A549 (cell line): ENCODE measurements at regions not wholly inside any gene's neighbourhood (a gene's known extent, or its start where the extent isn't known, plus 50 kb on each side); places are given as distances from the start of the nearest gene placed in this dataset.

Experiments used
- CBX2 ChIP-seq: fragments of 200-600 bp; sonication (generic); IDR thresholded peaks from 2 replicates; pipeline ENCODE4 v1.6.1; 2016; ENCODE audit warnings: low read depth, mild to moderate bottlenecking, borderline replicate concordance
- CEBPB ChIP-seq, 2 experiments: fragments of >200 bp in 1 of 2; sonication (Bioruptor Twin) in 1 of 2; formaldehyde crosslinking in 1 of 2; IDR thresholded peaks; 2 replicates each; pipeline ENCODE4 v1.6.1; 2012 to 2016
- CHD4 ChIP-seq: fragments of 200-600 bp; sonication (generic); IDR thresholded peaks from 2 replicates; pipeline ENCODE4 v1.6.1; 2016; ENCODE audit warnings: antibody characterized with exemption, mild to moderate bottlenecking, borderline replicate concordance
- ESRRA ChIP-seq: fragments of 150-350 bp; IDR thresholded peaks from 2 replicates; pipeline ENCODE4 v1.6.1; 2014; ENCODE audit warnings: mild to moderate bottlenecking, low read length, borderline replicate concordance
- HDAC2 ChIP-seq: fragments of 200-600 bp; sonication (generic); IDR thresholded peaks from 2 replicates; pipeline ENCODE4 v1.6.1; 2016
- JUN ChIP-seq, 2 experiments: fragments of >200 bp; sonication (Bioruptor Twin); formaldehyde crosslinking; IDR thresholded peaks; 2 replicates in 1 of 2; 3 replicates in 1 of 2; pipeline ENCODE4 v1.6.1; 2016 to 2017
- MAFK ChIP-seq: fragments of 450-650 bp; IDR thresholded peaks from 2 replicates; pipeline ENCODE4 v1.6.1; 2014; ENCODE audit not compliant: partially characterized antibody
- NR3C1 ChIP-seq: fragments of >200 bp; sonication (Bioruptor Twin); formaldehyde crosslinking; IDR thresholded peaks from 3 replicates; pipeline ENCODE4 v1.6.1; 2017
- POLR2A ChIP-seq: IDR thresholded peaks from 2 replicates; pipeline ENCODE4 v1.6.1; 2012; ENCODE audit warnings: mild to moderate bottlenecking, low read length
- SREBF2 ChIP-seq: fragments of 450-650 bp; IDR thresholded peaks from 2 replicates; pipeline ENCODE4 v1.6.1; 2014; ENCODE audit warnings: mild to moderate bottlenecking, moderate library complexity
- ZFP36 ChIP-seq: fragments of 450-650 bp; IDR thresholded peaks from 2 replicates; pipeline ENCODE4 v1.6.1; 2014; ENCODE audit warnings: borderline replicate concordance; ENCODE audit not compliant: partially characterized antibody
- ZSCAN20 ChIP-seq: fragments of 250-450 bp; sonication (Bioruptor Pico); IDR thresholded peaks from 2 replicates; pipeline ENCODE4 v1.8.0; 2022; ENCODE audit warnings: mild to moderate bottlenecking, moderate library complexity
- TF ChIP-seq, protein P1 (sequence below): fragments of >200 bp; sonication (Bioruptor Twin); formaldehyde crosslinking; IDR thresholded peaks from 3 replicates; pipeline ENCODE4 v1.5.1; 2016
- TF ChIP-seq, protein P2 (sequence below): fragments of 450-650 bp; IDR thresholded peaks from 2 replicates; pipeline ENCODE4 v1.6.1; 2014; ENCODE audit warnings: antibody characterized with exemption

DNA sequence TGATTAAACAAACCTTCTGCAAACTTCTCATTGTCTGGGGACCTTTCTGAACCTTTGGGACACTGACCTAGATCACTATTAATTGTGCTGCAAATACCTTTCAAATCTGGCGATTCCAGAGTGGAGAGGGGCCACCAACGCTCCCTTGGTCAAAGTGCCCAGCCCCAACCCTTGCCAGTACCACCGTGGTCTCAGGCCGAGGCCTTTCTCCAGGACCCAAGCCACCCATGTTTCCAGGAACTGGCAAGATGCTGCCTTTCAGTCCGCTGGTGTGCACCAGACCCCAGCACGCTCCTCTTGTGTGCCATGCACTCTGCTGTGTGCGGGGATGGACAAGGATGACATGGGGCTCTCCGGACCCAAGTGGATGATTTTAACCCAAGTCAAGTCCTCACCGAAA lies 91.1 kb upstream of the MGMT start:
- TF ChIP-seq CBX2 (no peak), HDAC2 (no peak), MAFK (no peak), NR3C1 (no peak), ESRRA (no peak), SREBF2 (no peak), CEBPB (IDR thresholded peaks at IDR 0.05) (no peak), JUN (IDR thresholded peaks at IDR 0.05) (no peak), CHD4 (no peak), POLR2A (no peak), ZFP36 (no peak), ZSCAN20 (no peak)
- TF ChIP-seq, protein P1, sequence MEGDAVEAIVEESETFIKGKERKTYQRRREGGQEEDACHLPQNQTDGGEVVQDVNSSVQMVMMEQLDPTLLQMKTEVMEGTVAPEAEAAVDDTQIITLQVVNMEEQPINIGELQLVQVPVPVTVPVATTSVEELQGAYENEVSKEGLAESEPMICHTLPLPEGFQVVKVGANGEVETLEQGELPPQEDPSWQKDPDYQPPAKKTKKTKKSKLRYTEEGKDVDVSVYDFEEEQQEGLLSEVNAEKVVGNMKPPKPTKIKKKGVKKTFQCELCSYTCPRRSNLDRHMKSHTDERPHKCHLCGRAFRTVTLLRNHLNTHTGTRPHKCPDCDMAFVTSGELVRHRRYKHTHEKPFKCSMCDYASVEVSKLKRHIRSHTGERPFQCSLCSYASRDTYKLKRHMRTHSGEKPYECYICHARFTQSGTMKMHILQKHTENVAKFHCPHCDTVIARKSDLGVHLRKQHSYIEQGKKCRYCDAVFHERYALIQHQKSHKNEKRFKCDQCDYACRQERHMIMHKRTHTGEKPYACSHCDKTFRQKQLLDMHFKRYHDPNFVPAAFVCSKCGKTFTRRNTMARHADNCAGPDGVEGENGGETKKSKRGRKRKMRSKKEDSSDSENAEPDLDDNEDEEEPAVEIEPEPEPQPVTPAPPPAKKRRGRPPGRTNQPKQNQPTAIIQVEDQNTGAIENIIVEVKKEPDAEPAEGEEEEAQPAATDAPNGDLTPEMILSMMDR: no peak
- TF ChIP-seq, protein P2, sequence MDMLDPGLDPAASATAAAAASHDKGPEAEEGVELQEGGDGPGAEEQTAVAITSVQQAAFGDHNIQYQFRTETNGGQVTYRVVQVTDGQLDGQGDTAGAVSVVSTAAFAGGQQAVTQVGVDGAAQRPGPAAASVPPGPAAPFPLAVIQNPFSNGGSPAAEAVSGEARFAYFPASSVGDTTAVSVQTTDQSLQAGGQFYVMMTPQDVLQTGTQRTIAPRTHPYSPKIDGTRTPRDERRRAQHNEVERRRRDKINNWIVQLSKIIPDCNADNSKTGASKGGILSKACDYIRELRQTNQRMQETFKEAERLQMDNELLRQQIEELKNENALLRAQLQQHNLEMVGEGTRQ: no peak
